B cell (primary cell): ENCODE measurements at regions not wholly inside any gene's neighbourhood (a gene's known extent, or its start where the extent isn't known, plus 50 kb on each side); places are given as distances from the start of the nearest gene placed in this dataset.

Experiments used
- ATAC-seq: fragments of 200-7000 bp; cut with Tn5 transposase; one replicate; pipeline ENCODE4 v1.10.0; 2021; ENCODE audit warnings: low read depth, mild to moderate bottlenecking, moderate number of reproducible peaks, moderate library complexity
- CTCF ChIA-PET: fragments of 350-600 bp; sonication (Branson Sonifier 250); formaldehyde crosslinking; loops from one replicate; lab custom pipeline; 2021; ENCODE audit warnings: antibody characterized with exemption, inconsistent platforms; lab: Charles Lee
- POLR2A ChIA-PET: fragments of 350-600 bp; sonication (Branson Sonifier 250); formaldehyde crosslinking; loops from one replicate; lab custom pipeline; 2021; ENCODE audit warnings: antibody characterized with exemption; lab: Charles Lee
- DNase-seq: peaks from one replicate; pipeline ENCODE4 v3.0.0; 2013
- H2AFZ ChIP-seq: 2 replicates; pipeline ENCODE4 v1.6.1; 2012; ENCODE audit warnings: mild to moderate bottlenecking, low read depth, low read length; ENCODE audit not compliant: insufficient read depth, poor library complexity, severe bottlenecking
- H3K27ac ChIP-seq, 2 donors: 1 replicate in 1 of 2; 2 replicates in 1 of 2; pipeline ENCODE4 v1.5.1; 2012 to 2013; ENCODE audit warnings: low read length in 2 of 2, mild to moderate bottlenecking in 2 of 2, moderate library complexity in 1 of 2
- H3K27me3 ChIP-seq, 4 experiments: fragments of 200-600 bp in 1 of 4; sonication (generic) in 1 of 4; replicated peaks in 1 of 4; 1 replicate in 2 of 4; 2 replicates in 2 of 4; pipeline versions ENCODE4 v1.6.1 to v1.7.0; 2013 to 2016; ENCODE audit warnings: low read length in 3 of 4, mild to moderate bottlenecking in 2 of 4, mixed read lengths in 1 of 4, moderate library complexity in 1 of 4; ENCODE audit not compliant: insufficient read depth in 4 of 4, control insufficient read depth in 3 of 4; ENCODE audit errors: control extremely low read depth in 1 of 4
- H3K36me3 ChIP-seq, 2 experiments: replicated peaks in 1 of 2; 1 replicate in 1 of 2; 2 replicates in 1 of 2; pipeline versions ENCODE4 v1.6.1 to v1.7.1; 2013; ENCODE audit warnings: low read length in 1 of 2; ENCODE audit not compliant: insufficient read depth in 2 of 2, control insufficient read depth in 1 of 2; ENCODE audit errors: control extremely low read depth in 1 of 2, extremely low read depth in 1 of 2
- H3K4me1 ChIP-seq, 2 donors: fragments of 200-600 bp in 1 of 2; sonication (generic) in 1 of 2; 1 replicate in 1 of 2; 2 replicates in 1 of 2; pipeline versions ENCODE4 v1.5.1 to v1.6.1; 2013 to 2017; ENCODE audit warnings: low read length in 2 of 2; ENCODE audit not compliant: control insufficient read depth in 2 of 2, insufficient read depth in 2 of 2
- H3K4me2 ChIP-seq: replicated peaks from 2 replicates; pipeline ENCODE3; 2012; ENCODE audit warnings: mild to moderate bottlenecking, low read depth, low read length; ENCODE audit not compliant: poor library complexity, severe bottlenecking
- H3K4me3 ChIP-seq, 5 experiments: fragments of 200-600 bp in 1 of 5; sonication (generic) in 1 of 5; 1 replicate in 3 of 5; 2 replicates in 2 of 5; pipeline versions ENCODE4 v1.5.1 to v1.7.0; 2011 to 2016; ENCODE audit warnings: low read length in 4 of 5, mild to moderate bottlenecking in 4 of 5, low read depth in 2 of 5, control low read depth in 1 of 5, moderate library complexity in 1 of 5; ENCODE audit not compliant: insufficient read depth in 1 of 5; ENCODE audit errors: control extremely low read depth in 1 of 5, extremely low read depth in 1 of 5
- H3K79me2 ChIP-seq: fragments of 200-600 bp; sonication (generic); one replicate; pipeline ENCODE4 v1.6.0; 2016; ENCODE audit warnings: low read length; ENCODE audit not compliant: control insufficient read depth, insufficient read depth
- H3K9ac ChIP-seq: fragments of 200-600 bp; sonication (generic); 2 replicates; pipeline ENCODE4 v1.6.1; 2017; ENCODE audit warnings: mild to moderate bottlenecking, low read length, moderate library complexity
- H3K9me3 ChIP-seq, 3 donors: one replicate each; pipeline versions ENCODE4 v1.6.1 to v1.7.1; 2013; ENCODE audit warnings: low read length in 2 of 3; ENCODE audit not compliant: control insufficient read depth in 2 of 3, insufficient read depth in 1 of 3; ENCODE audit errors: control extremely low read depth in 1 of 3
- H4K20me1 ChIP-seq: 2 replicates; pipeline ENCODE4 v1.6.0; 2012; ENCODE audit warnings: mild to moderate bottlenecking, low read length; ENCODE audit not compliant: insufficient read depth, control insufficient read depth, poor library complexity, severe bottlenecking
- H3K27ac Mint-ChIP-seq: one replicate; pipeline ENCODE4 v1.8.0; 2021; ENCODE audit warnings: mixed read lengths
- H3K27me3 Mint-ChIP-seq: one replicate; pipeline ENCODE4 v1.8.0; 2021; ENCODE audit warnings: mixed read lengths
- H3K4me1 Mint-ChIP-seq: one replicate; pipeline ENCODE4 v1.8.0; 2021; ENCODE audit warnings: mixed read lengths
- H3K4me3 Mint-ChIP-seq: one replicate; pipeline ENCODE4 v1.8.0; 2021; ENCODE audit warnings: mixed read lengths
- H3K9me3 Mint-ChIP-seq: one replicate; pipeline ENCODE4 v1.8.0; 2022; ENCODE audit warnings: mixed read lengths; ENCODE audit not compliant: insufficient read depth
- CTCF ChIP-seq: fragments of 200-600 bp; IDR thresholded peaks from one replicate; pipeline ENCODE4 v1.8.0; 2022; ENCODE audit warnings: antibody characterized with exemption, mild to moderate bottlenecking
- EZH2 ChIP-seq: IDR thresholded peaks from 2 replicates; pipeline ENCODE4 v1.6.1; 2012; ENCODE audit warnings: borderline replicate concordance, low read depth, mild to moderate bottlenecking, moderate library complexity, low read length; ENCODE audit not compliant: insufficient read depth, poor library complexity, severe bottlenecking
- WGBS: methylation state at CpG from one replicate; pipeline ENCODE4 v1.1.5; 2013; ENCODE audit warnings: missing lambda C conversion rate; ENCODE audit not compliant: insufficient coverage; 5-methylcytosine and 5-hydroxymethylcytosine counted together
- intact Hi-C: fragments of 100-400 bp; cut with micrococcal nuclease; formaldehyde crosslinking; loops from one replicate; pipeline ENCODE4 v1.10.0; 2022

DNA sequence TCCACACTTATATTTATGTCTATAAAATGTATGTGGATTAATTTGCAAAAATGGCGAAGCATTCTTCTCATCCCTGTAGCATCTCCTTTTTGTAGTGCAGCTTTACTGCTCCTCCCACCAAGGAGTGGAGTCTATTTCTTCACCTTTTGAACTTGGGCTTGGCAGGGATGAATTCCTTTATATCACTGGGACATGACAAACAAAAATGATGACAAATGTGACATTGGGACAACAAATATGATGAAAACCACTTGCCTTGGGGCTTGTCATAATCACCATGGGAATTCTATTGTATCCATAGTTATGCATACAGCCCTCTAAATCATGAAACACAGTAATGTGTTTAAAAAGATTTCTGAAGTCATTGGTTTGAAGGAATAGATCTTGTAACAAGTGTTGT is 155.0 kb downstream of the TNFSF18 start:
- no peak overlapping the region for H3K27ac Mint-ChIP-seq
- Histone ChIP-seq H3K4me3 (no peak overlapping the region), H4K20me1 (no peaks in the 10 kb centered on the region), H2AFZ (no peak overlapping the region), H3K9ac (no peak overlapping the region), H3K4me1 (peaks cover 26% of the 10 kb centered on the region in 2 donors), H3K79me2 (no peaks in the 10 kb centered on the region), H3K27me3 (no peaks in the 10 kb centered on the region), H3K36me3 (no peaks in the 10 kb centered on the region), H3K27ac (peak overlapping the region in 1 of 2 donors; percentile 70), H3K9me3 (no peaks in the 10 kb centered on the region), H3K4me2 (peak overlapping the region; percentile 69)
- no peaks in the 10 kb centered on the region for H3K27me3 Mint-ChIP-seq
- no peaks in the 10 kb centered on the region for H3K9me3 Mint-ChIP-seq
- ChIA-PET POLR2A (interaction anchor here (0.6 kb wide), 1 partner anchor 134 kb away, joined by 3 read pairs; no protein-coding TSS in a partner anchor), CTCF (interaction anchor here (0.7 to 2.2 kb wide), 5 partner anchors 11 to 120 kb away, joined by 3 to 9 read pairs (median 5); no protein-coding TSS in a partner anchor)
- peaks cover 47% of the 10 kb centered on the region for H3K4me1 Mint-ChIP-seq
- ATAC-seq (no peak), DNase-seq (no peak)
- TF ChIP-seq EZH2 (no peak), CTCF (no peak)
- no CpG with 5 or more reads among the region's 1 CpG for WGBS
- intact Hi-C loops, result loop anchor here (2.0 to 10.0 kb wide), 2 partner anchors 77 to 151 kb away; no protein-coding TSS in a partner anchor
- no peak overlapping the region for H3K4me3 Mint-ChIP-seq

- no peaks in the 10 kb centered on the region for H3K27me3 ChIP-seq
- intact Hi-C loops, result loop anchor here (10.0 kb wide), 1 partner anchor 153 kb away; no protein-coding TSS in a partner anchor
- no peak overlapping the region for H3K4me3 Mint-ChIP-seq
- POLR2A ChIA-PET, result interaction anchor here (0.7 kb wide), 1 partner anchor 1082 kb away, joined by 6 read pairs; no protein-coding TSS in a partner anchor
- H3K79me2 ChIP-seq, result no peaks in the 10 kb centered on the region
- no peaks in the 10 kb centered on the region for H3K27me3 Mint-ChIP-seq
- 100% methylated on average over 1 of the region's 2 CpGs for WGBS
- peaks cover 33% of the 10 kb centered on the region in 2 donors for H3K4me1 ChIP-seq
- no peaks in the 10 kb centered on the region for H3K9me3 Mint-ChIP-seq
- no peak overlapping the region for H3K4me2 ChIP-seq
- peaks cover 54% of the 10 kb centered on the region for H3K4me1 Mint-ChIP-seq
- H3K4me3 ChIP-seq, result no peak overlapping the region
- H3K27ac ChIP-seq, result no peak overlapping the region
- H3K27ac Mint-ChIP-seq, result no peak overlapping the region
- H3K9me3 ChIP-seq, result no peaks in the 10 kb centered on the region
- H2AFZ ChIP-seq, result no peak overlapping the region
- H4K20me1 ChIP-seq, result no peaks in the 10 kb centered on the region
- TF ChIP-seq CTCF (no peak), EZH2 (no peak)
- no peaks in the 10 kb centered on the region for H3K36me3 ChIP-seq
- ATAC-seq (no peak), DNase-seq (no peak)
- H3K9ac ChIP-seq, result no peak overlapping the region
- CTCF ChIA-PET, result no interaction called here
Measured at GRCh38 chr1:172897738-172898137, 153.0 kb downstream of the TNFSF18 start.
